Amniotic stem cell (primary cell): ENCODE measurements at regions not wholly inside any gene's neighbourhood (a gene's known extent, or its start where the extent isn't known, plus 50 kb on each side); places are given as distances from the start of the nearest gene placed in this dataset.
A peak's percentile ranks its signal among the peaks of the same experiment; 100 is the strongest.
"Not testable (repeated sequence)": the region's sequence is repeated elsewhere in the genome, so short reads cannot be mapped to it uniquely, and the experiment has no call there.

Experiments used
- DNase-seq: peaks from one replicate; lab custom pipeline; 2025; lab: John Stamatoyannopoulos, UW

- no peak for DNase-seq
Observed at GRCh38 chr1:106406114-106406513, 650.4 kb upstream of the PRMT6 start.

GRCh38 chr1:106412321-106412720 is 644.2 kb upstream of the PRMT6 start:
- DNase-seq, result not testable (repeated sequence)

- no peak for DNase-seq
Observed at GRCh38 chr1:106435269-106435668, 621.2 kb upstream of the PRMT6 start.

- no peak for DNase-seq
Observed at GRCh38 chr1:106439475-106439874, 617.0 kb upstream of the PRMT6 start.

GRCh38 chr1:106447466-106447865 is 609.0 kb upstream of the PRMT6 start:
- DNase-seq, result no peak

- no peak for DNase-seq
Observed at GRCh38 chr1:106456832-106457231, 599.6 kb upstream of the PRMT6 start.

GRCh38 chr1:106457368-106457767 is 599.1 kb upstream of the PRMT6 start:
- DNase-seq, result no peak

- DNase-seq, result no peak
Observed at GRCh38 chr1:106458866-106459265, 597.6 kb upstream of the PRMT6 start.

- DNase-seq, result no peak
Observed at GRCh38 chr1:106459418-106459817, 597.1 kb upstream of the PRMT6 start.

GRCh38 chr1:106465666-106466065 is 590.8 kb upstream of the PRMT6 start:
- DNase-seq, result peak; percentile 12

GRCh38 chr1:106480629-106481028 is 575.8 kb upstream of the PRMT6 start:
- DNase-seq, result no peak

- DNase-seq, result no peak
Observed at GRCh38 chr1:106492880-106493279, 563.6 kb upstream of the PRMT6 start.

- no peak for DNase-seq
Observed at GRCh38 chr1:106494646-106495045, 561.8 kb upstream of the PRMT6 start.

- no peak for DNase-seq
Observed at GRCh38 chr1:106498238-106498637, 558.2 kb upstream of the PRMT6 start.

- DNase-seq, result no peak
Observed at GRCh38 chr1:106502659-106503058, 553.8 kb upstream of the PRMT6 start.

GRCh38 chr1:106515375-106515774 is 541.1 kb upstream of the PRMT6 start:
- no peak for DNase-seq

GRCh38 chr1:106517224-106517623 is 539.2 kb upstream of the PRMT6 start:
- DNase-seq, result no peak

GRCh38 chr1:106523497-106523896 is 533.0 kb upstream of the PRMT6 start:
- no peak for DNase-seq

GRCh38 chr1:106524631-106525030 is 531.8 kb upstream of the PRMT6 start:
- DNase-seq, result no peak

GRCh38 chr1:106526650-106527049 is 529.8 kb upstream of the PRMT6 start:
- peak; percentile 68 for DNase-seq

- no peak for DNase-seq
Observed at GRCh38 chr1:106534612-106535011, 521.9 kb upstream of the PRMT6 start.

- DNase-seq, result peak; percentile 61
Observed at GRCh38 chr1:106536741-106537140, 519.7 kb upstream of the PRMT6 start.

- DNase-seq, result no peak
Observed at GRCh38 chr1:106548726-106549125, 507.7 kb upstream of the PRMT6 start.

- no peak for DNase-seq
Observed at GRCh38 chr1:106554294-106554693, 502.2 kb upstream of the PRMT6 start.

- no peak for DNase-seq
Observed at GRCh38 chr1:106555571-106555970, 500.9 kb upstream of the PRMT6 start.
